ENCODE measurements at regions not wholly inside any gene's neighbourhood (a gene's known extent, or its start where the extent isn't known, plus 50 kb on each side); places are given as distances from the start of the nearest gene placed in this dataset.

DNA sequence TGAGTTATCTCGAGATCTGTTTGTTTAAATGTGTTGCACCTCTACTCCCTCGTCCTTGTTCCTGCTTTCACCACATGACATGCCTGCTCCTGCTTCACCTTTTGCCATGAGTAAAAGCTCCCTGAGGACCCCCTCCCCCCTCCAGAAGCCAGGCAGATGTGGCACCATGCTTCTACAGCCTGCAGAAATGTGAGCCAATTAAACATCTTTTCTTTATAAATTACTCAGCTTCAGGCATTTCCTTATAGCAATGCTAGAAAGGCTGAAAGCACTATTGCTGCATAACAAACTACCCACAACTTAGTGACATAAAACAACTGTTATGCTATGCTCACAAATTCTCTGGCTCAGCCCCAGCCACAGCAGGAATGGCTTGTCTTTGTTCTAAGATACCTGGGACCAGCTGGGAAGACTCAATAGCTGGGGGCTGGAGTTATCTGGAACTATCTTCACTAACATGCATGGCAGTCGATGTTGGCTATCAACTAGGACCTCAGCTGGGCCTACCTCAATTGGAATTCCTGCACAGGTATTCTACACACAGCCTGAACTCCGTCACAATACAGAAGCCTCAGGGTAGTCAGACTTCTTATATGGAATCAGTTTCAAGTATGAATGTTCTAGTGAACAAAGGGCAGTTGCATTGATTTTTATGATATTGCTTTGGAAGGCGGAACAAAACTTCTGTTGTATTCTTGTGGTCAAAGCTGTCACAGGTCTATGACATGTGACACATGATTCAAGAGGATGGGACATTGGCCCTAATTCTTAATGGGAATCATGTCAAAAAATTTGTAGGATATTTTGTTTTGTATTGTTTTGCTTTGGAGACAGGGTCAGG is 186.0 kb upstream of the PIRT start:
- Histone ChIP-seq H3K9me3 (ENCODE audit: severe bottlenecking) (no peaks in the 10 kb centered on the region), H3K36me3 (no peaks in the 10 kb centered on the region)
- TF ChIP-seq, protein P1, sequence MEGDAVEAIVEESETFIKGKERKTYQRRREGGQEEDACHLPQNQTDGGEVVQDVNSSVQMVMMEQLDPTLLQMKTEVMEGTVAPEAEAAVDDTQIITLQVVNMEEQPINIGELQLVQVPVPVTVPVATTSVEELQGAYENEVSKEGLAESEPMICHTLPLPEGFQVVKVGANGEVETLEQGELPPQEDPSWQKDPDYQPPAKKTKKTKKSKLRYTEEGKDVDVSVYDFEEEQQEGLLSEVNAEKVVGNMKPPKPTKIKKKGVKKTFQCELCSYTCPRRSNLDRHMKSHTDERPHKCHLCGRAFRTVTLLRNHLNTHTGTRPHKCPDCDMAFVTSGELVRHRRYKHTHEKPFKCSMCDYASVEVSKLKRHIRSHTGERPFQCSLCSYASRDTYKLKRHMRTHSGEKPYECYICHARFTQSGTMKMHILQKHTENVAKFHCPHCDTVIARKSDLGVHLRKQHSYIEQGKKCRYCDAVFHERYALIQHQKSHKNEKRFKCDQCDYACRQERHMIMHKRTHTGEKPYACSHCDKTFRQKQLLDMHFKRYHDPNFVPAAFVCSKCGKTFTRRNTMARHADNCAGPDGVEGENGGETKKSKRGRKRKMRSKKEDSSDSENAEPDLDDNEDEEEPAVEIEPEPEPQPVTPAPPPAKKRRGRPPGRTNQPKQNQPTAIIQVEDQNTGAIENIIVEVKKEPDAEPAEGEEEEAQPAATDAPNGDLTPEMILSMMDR (IDR thresholded peaks at IDR 0.05; ENCODE audit: low read depth, low read length), result no peak

DNA sequence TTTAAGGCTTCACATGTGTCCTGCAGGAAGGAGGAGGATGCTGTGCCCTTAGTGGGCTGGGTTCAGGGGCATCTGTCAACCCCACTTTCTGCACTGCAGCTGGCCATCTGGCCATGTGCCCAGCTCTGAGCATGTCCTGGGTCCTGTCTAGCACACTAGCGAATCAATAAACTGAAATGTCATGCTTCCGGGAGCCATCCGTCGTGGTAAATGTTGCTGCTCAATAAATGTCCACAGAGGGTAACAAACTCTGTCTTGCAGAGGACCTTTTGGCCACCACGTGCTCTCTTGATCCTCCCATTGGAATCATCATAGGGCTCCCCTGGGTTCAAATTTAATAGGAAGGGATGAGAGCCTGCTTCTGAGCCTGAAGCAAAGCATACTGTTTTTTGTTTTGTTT is 168.6 kb upstream of the PIRT start:
- TF ChIP-seq, protein P1 (IDR thresholded peaks at IDR 0.05; ENCODE audit: low read depth, low read length), result no peak
- DNase-seq, result no peak
- H3K27me3 ChIP-seq (ENCODE audit: insufficient read depth, low read depth, severe bottlenecking), result no peaks in the 10 kb centered on the region
- no peak overlapping the region for H3K4me3 ChIP-seq (ENCODE audit: low read depth, low read length)
- H3K36me3 ChIP-seq, result no peaks in the 10 kb centered on the region
- peaks cover 2% of the 10 kb centered on the region for H3K9me3 ChIP-seq (ENCODE audit: severe bottlenecking)
- H3K27ac ChIP-seq, result no peak overlapping the region

More for the DNA sequence above, 186.0 kb upstream of the PIRT start:
- Histone ChIP-seq H3K4me3 (ENCODE audit: low read depth, low read length) (no peak overlapping the region), H3K27me3 (ENCODE audit: insufficient read depth, low read depth, severe bottlenecking) (peaks cover 3% of the 10 kb centered on the region), H3K27ac (no peak overlapping the region)
- DNase-seq, result no peak

DNA sequence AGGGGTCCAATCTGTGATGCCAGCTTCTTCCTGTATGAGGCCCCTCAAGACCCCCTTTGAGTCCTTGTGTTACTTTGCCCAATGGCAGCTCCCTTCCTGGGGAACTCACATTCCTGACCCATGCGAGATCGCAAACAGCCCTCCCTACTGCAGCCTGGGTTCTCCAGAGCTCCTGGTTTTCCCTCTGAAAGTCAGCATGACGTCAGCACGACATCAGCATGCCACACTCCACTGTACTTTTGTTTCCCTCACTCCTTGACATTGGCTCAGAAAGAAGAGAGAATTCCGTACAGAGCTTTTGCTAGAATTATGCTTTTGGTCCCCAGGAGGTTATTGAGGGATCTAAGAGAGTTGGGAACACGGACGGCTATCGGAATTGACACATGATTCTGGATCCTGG is 168.1 kb upstream of the PIRT start:
- Histone ChIP-seq H3K27me3 (ENCODE audit: insufficient read depth, low read depth, severe bottlenecking) (no peaks in the 10 kb centered on the region), H3K4me3 (ENCODE audit: low read depth, low read length) (no peak overlapping the region), H3K27ac (no peak overlapping the region), H3K9me3 (ENCODE audit: severe bottlenecking) (peaks cover 2% of the 10 kb centered on the region), H3K36me3 (no peaks in the 10 kb centered on the region)
- TF ChIP-seq, protein P1 (IDR thresholded peaks at IDR 0.05; ENCODE audit: low read depth, low read length), result no peak
- no peak for DNase-seq

DNA sequence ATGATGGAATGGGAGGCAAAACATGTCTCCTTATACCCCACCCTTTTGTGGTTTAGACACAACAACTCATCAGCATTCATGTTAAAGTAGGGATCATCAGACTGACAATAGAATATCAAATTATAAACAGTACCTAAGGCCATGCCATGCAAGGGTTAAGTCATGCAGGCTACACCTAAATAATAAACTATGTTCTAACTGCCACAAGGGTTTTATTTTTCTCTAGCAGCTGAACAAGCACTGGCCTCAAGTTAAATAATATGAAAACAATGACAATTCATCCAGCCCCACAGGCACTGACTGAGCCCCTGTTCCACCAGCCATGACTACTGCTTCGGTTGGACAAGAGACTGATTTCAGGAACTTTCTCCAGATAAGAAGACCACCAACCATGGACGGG is 164.5 kb upstream of the PIRT start:
- no peak for DNase-seq
- Histone ChIP-seq H3K36me3 (no peaks in the 10 kb centered on the region), H3K27me3 (ENCODE audit: insufficient read depth, low read depth, severe bottlenecking) (peaks cover 3% of the 10 kb centered on the region), H3K9me3 (ENCODE audit: severe bottlenecking) (peaks cover 2% of the 10 kb centered on the region), H3K27ac (no peak overlapping the region), H3K4me3 (ENCODE audit: low read depth, low read length) (no peak overlapping the region)
- TF ChIP-seq, protein P1 (IDR thresholded peaks at IDR 0.05; ENCODE audit: low read depth, low read length), result no peak

DNA sequence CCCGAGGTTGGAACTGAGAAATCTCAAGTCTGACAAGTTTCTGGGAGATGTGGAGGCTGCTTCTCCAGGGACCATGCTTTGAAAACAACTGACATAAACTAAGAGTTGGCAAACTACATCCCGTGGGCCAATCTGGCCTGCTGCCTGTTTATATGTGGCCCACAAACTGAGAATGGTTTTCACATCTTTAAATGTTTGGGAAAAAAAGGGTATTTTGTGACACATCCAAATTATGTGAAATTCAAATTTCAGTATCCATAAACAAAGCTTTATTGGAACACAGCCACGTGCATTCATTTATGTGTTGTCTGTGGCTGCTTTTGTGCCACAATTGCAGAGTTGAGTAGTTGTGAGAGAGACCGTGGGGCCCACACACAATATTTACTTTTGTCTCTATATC is 163.8 kb upstream of the PIRT start:
- peaks cover 3% of the 10 kb centered on the region for H3K27me3 ChIP-seq (ENCODE audit: insufficient read depth, low read depth, severe bottlenecking)
- DNase-seq, result no peak
- H3K4me3 ChIP-seq (ENCODE audit: low read depth, low read length), result no peak overlapping the region
- H3K27ac ChIP-seq, result no peak overlapping the region
- H3K36me3 ChIP-seq, result no peaks in the 10 kb centered on the region
- TF ChIP-seq, protein P1 (IDR thresholded peaks at IDR 0.05; ENCODE audit: low read depth, low read length), result no peak
- peaks cover 2% of the 10 kb centered on the region for H3K9me3 ChIP-seq (ENCODE audit: severe bottlenecking)

DNA sequence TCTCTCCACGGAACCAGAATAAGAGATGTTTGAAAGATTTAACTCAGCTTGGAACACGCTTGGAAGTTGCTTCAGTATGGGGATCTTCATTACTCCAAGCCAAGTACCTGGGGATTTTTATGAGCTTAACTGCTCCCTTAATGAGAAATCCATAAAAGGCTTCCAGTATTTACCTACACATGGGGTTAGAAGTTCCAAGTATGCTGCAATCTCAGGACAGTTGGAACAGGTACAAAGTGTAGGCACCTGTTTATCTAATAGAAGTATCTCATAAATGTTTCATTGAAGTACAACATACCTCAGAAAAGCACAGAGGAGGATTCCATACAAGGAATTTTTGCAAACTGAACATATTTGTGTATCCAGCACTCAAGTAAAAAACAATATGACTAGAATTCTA is 161.6 kb upstream of the PIRT start:
- Histone ChIP-seq H3K27ac (no peak overlapping the region), H3K36me3 (no peaks in the 10 kb centered on the region), H3K27me3 (ENCODE audit: insufficient read depth, low read depth, severe bottlenecking) (peaks cover 3% of the 10 kb centered on the region), H3K9me3 (ENCODE audit: severe bottlenecking) (no peaks in the 10 kb centered on the region), H3K4me3 (ENCODE audit: low read depth, low read length) (no peak overlapping the region)
- no peak for DNase-seq
- TF ChIP-seq, protein P1 (IDR thresholded peaks at IDR 0.05; ENCODE audit: low read depth, low read length), result no peak
